Fibroblast of lung (primary cell): ENCODE measurements at regions not wholly inside any gene's neighbourhood (a gene's known extent, or its start where the extent isn't known, plus 50 kb on each side); places are given as distances from the start of the nearest gene placed in this dataset.

Source experiments
- DNase-seq, 2 donors: peaks; one replicate each; pipeline versions ENCODE4 v3.0.0 to v3.0.0-alpha.2; 2010; ENCODE audit warnings: low read depth in 2 of 2
- H2AFZ ChIP-seq: 2 replicates; pipeline ENCODE4 v1.5.1; 2012; ENCODE audit warnings: low read length, control low read depth, inconsistent platforms
- H3K27ac ChIP-seq: 2 replicates; pipeline ENCODE4 v1.5.1; 2011; ENCODE audit warnings: low read length, control low read depth; ENCODE audit not compliant: insufficient read depth
- H3K27me3 ChIP-seq: 2 replicates; pipeline ENCODE4 v1.5.1; 2011; ENCODE audit warnings: mild to moderate bottlenecking, low read length; ENCODE audit not compliant: control insufficient read depth, insufficient read depth
- H3K36me3 ChIP-seq: 2 replicates; pipeline ENCODE4 v1.5.1; 2011; ENCODE audit warnings: low read length; ENCODE audit not compliant: control insufficient read depth, insufficient read depth
- H3K4me1 ChIP-seq: 2 replicates; pipeline ENCODE4 v1.5.1; 2011; ENCODE audit warnings: low read length; ENCODE audit not compliant: control insufficient read depth, insufficient read depth; ENCODE audit errors: extremely low read depth
- H3K4me2 ChIP-seq: 2 replicates; pipeline ENCODE4 v1.5.1; 2011; ENCODE audit warnings: low read length, control low read depth; ENCODE audit not compliant: insufficient read depth; ENCODE audit errors: extremely low read depth
- H3K4me3 ChIP-seq, 4 experiments: fragments of 200-600 bp in 1 of 4; sonication (generic) in 1 of 4; replicated peaks in 1 of 4; 2 replicates each; pipeline ENCODE4 v1.5.1; 2011 to 2016; ENCODE audit warnings: low read length in 4 of 4, low read depth in 3 of 4, mild to moderate bottlenecking in 3 of 4, control low read depth in 2 of 4, inconsistent platforms in 1 of 4, mixed read lengths in 1 of 4; ENCODE audit not compliant: insufficient read depth in 1 of 4; ENCODE audit errors: control extremely low read depth in 1 of 4
- H3K79me2 ChIP-seq: 2 replicates; pipeline ENCODE4 v1.5.1; 2012; ENCODE audit warnings: mild to moderate bottlenecking, low read length, inconsistent platforms; ENCODE audit not compliant: control insufficient read depth, insufficient read depth
- H3K9ac ChIP-seq: 2 replicates; pipeline ENCODE4 v1.5.1; 2011; ENCODE audit warnings: mild to moderate bottlenecking, low read length, control low read depth; ENCODE audit not compliant: insufficient read depth
- H3K9me3 ChIP-seq: 2 replicates; pipeline ENCODE4 v1.5.1; 2012; ENCODE audit warnings: low read depth, low read length; ENCODE audit not compliant: control insufficient read depth, insufficient read depth
- H4K20me1 ChIP-seq: 2 replicates; pipeline ENCODE4 v1.5.1; 2011; ENCODE audit warnings: low read length; ENCODE audit not compliant: control insufficient read depth, insufficient read depth; ENCODE audit errors: extremely low read depth
- CTCF ChIP-seq, 2 donors: IDR thresholded peaks in 1 of 2; conservative IDR thresholded peaks in 1 of 2; 1 replicate in 1 of 2; 2 replicates in 1 of 2; pipeline ENCODE4 v1.5.1; 2011 to 2012; ENCODE audit warnings: low read length in 2 of 2, control low read depth in 1 of 2, inconsistent platforms in 1 of 2, low read depth in 1 of 2, mild to moderate bottlenecking in 1 of 2
- EZH2 ChIP-seq: IDR thresholded peaks from 2 replicates; pipeline ENCODE4 v1.5.1; 2012; ENCODE audit warnings: low read length, control low read depth, mild to moderate bottlenecking; ENCODE audit errors: missing control alignments

- Histone ChIP-seq H3K4me3 (no peak overlapping the region), H3K9me3 (no peaks in the 10 kb centered on the region), H3K4me2 (no peak overlapping the region), H4K20me1 (no peaks in the 10 kb centered on the region), H3K27me3 (no peaks in the 10 kb centered on the region), H3K27ac (no peak overlapping the region), H3K36me3 (no peaks in the 10 kb centered on the region), H2AFZ (no peak overlapping the region), H3K4me1 (no peaks in the 10 kb centered on the region), H3K79me2 (no peaks in the 10 kb centered on the region), H3K9ac (no peak overlapping the region)
- no peak for DNase-seq
- no peak for TF ChIP-seq CTCF (conservative IDR thresholded peaks at IDR 0.05 in 1 of 2, IDR thresholded peaks at IDR 0.05 in 1 of 2; ENCODE audit: low read depth in 1 of 2, low read length in 2 of 2)
- TF ChIP-seq EZH2 = no peak
Observed at GRCh38 chr11:82321206-82321605, 412.5 kb downstream of the FAM181B start.

GRCh38 chr11:82315093-82315492 lies 418.6 kb downstream of the FAM181B start:
- Histone ChIP-seq H3K4me1 (no peaks in the 10 kb centered on the region), H3K4me3 (no peak overlapping the region), H3K79me2 (no peaks in the 10 kb centered on the region), H3K27me3 (no peaks in the 10 kb centered on the region), H3K27ac (no peak overlapping the region), H2AFZ (no peak overlapping the region), H3K4me2 (no peak overlapping the region), H3K9ac (no peak overlapping the region), H3K36me3 (no peaks in the 10 kb centered on the region), H3K9me3 (no peaks in the 10 kb centered on the region), H4K20me1 (no peaks in the 10 kb centered on the region)
- DNase-seq = no peak
- no peak for TF ChIP-seq EZH2
- no peak for TF ChIP-seq CTCF (conservative IDR thresholded peaks at IDR 0.05 in 1 of 2, IDR thresholded peaks at IDR 0.05 in 1 of 2; ENCODE audit: low read depth in 1 of 2, low read length in 2 of 2)

- Histone ChIP-seq H3K9ac (no peak overlapping the region), H3K9me3 (no peaks in the 10 kb centered on the region), H3K79me2 (no peaks in the 10 kb centered on the region), H3K4me3 (no peak overlapping the region), H3K27me3 (no peaks in the 10 kb centered on the region), H3K36me3 (no peaks in the 10 kb centered on the region), H3K4me2 (no peak overlapping the region), H3K4me1 (no peaks in the 10 kb centered on the region), H3K27ac (no peak overlapping the region), H4K20me1 (no peaks in the 10 kb centered on the region), H2AFZ (no peak overlapping the region)
- TF ChIP-seq EZH2 (no peak), CTCF (conservative IDR thresholded peaks at IDR 0.05 in 1 of 2, IDR thresholded peaks at IDR 0.05 in 1 of 2; ENCODE audit: low read depth in 1 of 2, low read length in 2 of 2) (no peak)
- DNase-seq = no peak
Observed at GRCh38 chr11:82308979-82309378, 424.7 kb downstream of the FAM181B start.
